ENCODE measurements at regions not wholly inside any gene's neighbourhood (a gene's known extent, or its start where the extent isn't known, plus 50 kb on each side); places are given as distances from the start of the nearest gene placed in this dataset.

DNA sequence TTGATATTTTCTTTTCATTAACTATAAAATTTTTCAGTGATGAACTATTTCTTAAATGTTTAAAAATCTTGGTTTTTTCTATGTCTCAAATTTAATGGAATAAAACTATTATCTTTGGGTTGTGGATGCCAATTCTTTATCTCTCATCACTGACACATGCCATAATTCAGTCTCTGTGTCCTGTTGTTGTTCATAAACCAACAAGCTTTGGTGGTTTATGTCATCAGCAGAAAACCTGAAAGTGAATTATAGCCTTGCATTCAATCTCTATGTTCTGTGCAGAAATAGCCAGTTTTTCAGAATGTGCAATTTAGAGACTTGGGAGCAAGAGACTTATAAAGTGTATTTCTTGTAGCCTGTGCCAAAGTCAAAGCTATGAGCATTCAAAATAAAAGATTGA is 462.6 kb upstream of the ADGRL4 start:
- TF ChIP-seq POLR2A (IDR thresholded peaks at IDR 0.05; ENCODE audit: low read depth) = no peak
- TF ChIP-seq EP300 (IDR thresholded peaks at IDR 0.05) = no peak
- no peak for TF ChIP-seq CTCF (IDR thresholded peaks at IDR 0.05)
- TF ChIP-seq POLR2AphosphoS5 (IDR thresholded peaks at IDR 0.05) = no peak
- Histone ChIP-seq H3K9me3 (no peaks in the 10 kb centered on the region), H3K27ac (replicated peaks in 1 of 4) (no peak overlapping the region), H3K4me3 (no peak overlapping the region), H3K4me1 (no peaks in the 10 kb centered on the region), H3K27me3 (no peaks in the 10 kb centered on the region), H3K36me3 (no peaks in the 10 kb centered on the region)
- intact Hi-C loops (cut with DNase I) = no loop called here
- DNase-seq (ENCODE audit: extremely low spot score) = no peak

- intact Hi-C loops (cut with DNase I) = no loop called here
- Histone ChIP-seq H3K4me1 (no peaks in the 10 kb centered on the region), H3K27ac (replicated peaks in 1 of 4) (no peak overlapping the region), H3K9me3 (no peaks in the 10 kb centered on the region), H3K27me3 (no peaks in the 10 kb centered on the region), H3K4me3 (no peak overlapping the region), H3K36me3 (no peaks in the 10 kb centered on the region)
- TF ChIP-seq EP300 (IDR thresholded peaks at IDR 0.05) (no peak), POLR2AphosphoS5 (IDR thresholded peaks at IDR 0.05) (no peak), POLR2A (IDR thresholded peaks at IDR 0.05; ENCODE audit: low read depth) (no peak), CTCF (IDR thresholded peaks at IDR 0.05) (no peak)
- no peak for DNase-seq (ENCODE audit: extremely low spot score)
- 90% methylated on average over 3 of the region's 3 CpGs for WGBS
Observed at GRCh38 chr1:79460773-79461436, 454.4 kb upstream of the ADGRL4 start.

DNA sequence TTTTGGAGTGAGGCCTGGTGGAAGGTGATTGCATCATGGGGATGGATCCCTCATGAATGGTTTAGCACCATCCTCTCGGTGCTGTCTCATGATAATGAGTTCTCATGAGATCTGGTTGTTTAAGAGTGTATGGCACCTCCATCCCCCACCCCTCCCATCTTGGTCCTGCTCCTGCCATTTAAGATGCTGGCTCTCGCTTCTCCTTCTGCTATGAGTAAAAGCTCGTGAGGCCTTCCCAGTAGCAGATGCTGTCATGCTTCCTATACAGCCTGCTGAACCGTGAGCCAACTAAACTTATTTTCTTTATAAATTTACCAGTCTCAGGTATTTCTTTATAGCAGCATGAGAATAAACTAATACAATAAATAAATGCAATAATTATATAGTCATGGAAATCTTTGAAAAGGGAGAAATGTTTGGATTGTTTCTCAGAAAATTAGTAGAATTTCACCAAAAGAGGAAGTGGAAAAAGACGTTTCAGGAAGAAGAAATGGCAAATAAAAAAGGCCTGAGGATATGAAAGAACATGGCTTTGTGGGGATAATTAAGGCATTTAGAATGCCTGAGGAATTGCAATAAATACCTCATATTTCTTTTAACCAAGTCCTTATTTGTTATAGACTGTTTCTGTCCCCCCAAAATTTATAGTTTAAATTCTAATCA is 451.2 kb upstream of the ADGRL4 start:
- Histone ChIP-seq H3K4me3 (no peak overlapping the region), H3K27me3 (no peaks in the 10 kb centered on the region), H3K36me3 (no peaks in the 10 kb centered on the region), H3K4me1 (no peaks in the 10 kb centered on the region), H3K27ac (replicated peaks in 1 of 4) (no peak overlapping the region), H3K9me3 (no peaks in the 10 kb centered on the region)
- DNase-seq (ENCODE audit: extremely low spot score) = no peak
- intact Hi-C loops (cut with DNase I) = no loop called here
- no peak for TF ChIP-seq CTCF (IDR thresholded peaks at IDR 0.05)
- TF ChIP-seq POLR2A (IDR thresholded peaks at IDR 0.05; ENCODE audit: low read depth) = no peak
- TF ChIP-seq EP300 (IDR thresholded peaks at IDR 0.05) = no peak
- no peak for TF ChIP-seq POLR2AphosphoS5 (IDR thresholded peaks at IDR 0.05)
- 83% methylated on average over 5 of the region's 5 CpGs for WGBS

- no peak for TF ChIP-seq POLR2A (IDR thresholded peaks at IDR 0.05; ENCODE audit: low read depth)
- TF ChIP-seq EP300 (IDR thresholded peaks at IDR 0.05) = no peak
- no peak for TF ChIP-seq CTCF (IDR thresholded peaks at IDR 0.05)
- no peak for TF ChIP-seq POLR2AphosphoS5 (IDR thresholded peaks at IDR 0.05)
- 87% methylated on average over 2 of the region's 2 CpGs for WGBS
- H3K36me3 ChIP-seq = no peaks in the 10 kb centered on the region
- H3K4me3 ChIP-seq = no peak overlapping the region
- H3K27me3 ChIP-seq = no peaks in the 10 kb centered on the region
- no peaks in the 10 kb centered on the region for H3K4me1 ChIP-seq
- H3K9me3 ChIP-seq = no peaks in the 10 kb centered on the region
- intact Hi-C loops (cut with DNase I) = no loop called here
- DNase-seq (ENCODE audit: extremely low spot score) = no peak
- H3K27ac ChIP-seq (replicated peaks in 1 of 4) = no peak overlapping the region
Observed at GRCh38 chr1:79448426-79448825, 441.9 kb upstream of the ADGRL4 start.
